NCI-H1417 treated with DMSO at 0.1 percent for 48 hours (cell line): ENCODE measurements at regions not wholly inside any gene's neighbourhood (a gene's known extent, or its start where the extent isn't known, plus 50 kb on each side); places are given as distances from the start of the nearest gene placed in this dataset.

Experiments
- DNase-seq: peaks from one replicate; lab custom pipeline; 2025; lab: John Stamatoyannopoulos, UW

GRCh38 chr3:44092497-44092896, 149.2 kb upstream of the TOPAZ1 start:
- no peak for DNase-seq

- no peak for DNase-seq
Measured at GRCh38 chr3:44093531-44093930, 148.2 kb upstream of the TOPAZ1 start.

GRCh38 chr3:44098656-44099415, 142.8 kb upstream of the TOPAZ1 start:
- DNase-seq: no peak

- DNase-seq: no peak
Measured at GRCh38 chr3:44099566-44100297, 142.0 kb upstream of the TOPAZ1 start.

GRCh38 chr3:44100298-44100695, 141.4 kb upstream of the TOPAZ1 start:
- no peak for DNase-seq

- no peak for DNase-seq
Measured at GRCh38 chr3:44104043-44104442, 137.6 kb upstream of the TOPAZ1 start.

- no peak for DNase-seq
Measured at GRCh38 chr3:44104668-44105321, 136.9 kb upstream of the TOPAZ1 start.

GRCh38 chr3:44105571-44105970, 136.1 kb upstream of the TOPAZ1 start:
- DNase-seq: no peak

- DNase-seq: no peak
Measured at GRCh38 chr3:44106756-44107155, 134.9 kb upstream of the TOPAZ1 start.

- no peak for DNase-seq
Measured at GRCh38 chr3:44108481-44108880, 133.2 kb upstream of the TOPAZ1 start.

GRCh38 chr3:44109771-44110361, 131.8 kb upstream of the TOPAZ1 start:
- no peak for DNase-seq

- no peak for DNase-seq
Measured at GRCh38 chr3:44110648-44111047, 131.0 kb upstream of the TOPAZ1 start.

GRCh38 chr3:44111482-44111881, 130.2 kb upstream of the TOPAZ1 start:
- DNase-seq: no peak

GRCh38 chr3:44114142-44114541, 127.5 kb upstream of the TOPAZ1 start:
- no peak for DNase-seq

- no peak for DNase-seq
Measured at GRCh38 chr3:44117239-44117638, 124.4 kb upstream of the TOPAZ1 start.

GRCh38 chr3:44117736-44118135, 124.0 kb upstream of the TOPAZ1 start:
- DNase-seq: no peak

- no peak for DNase-seq
Measured at GRCh38 chr3:44120721-44121582, 120.7 kb upstream of the TOPAZ1 start.

- DNase-seq: no peak
Measured at GRCh38 chr3:44125246-44125645, 116.4 kb upstream of the TOPAZ1 start.

- DNase-seq: no peak
Measured at GRCh38 chr3:44125882-44126281, 115.8 kb upstream of the TOPAZ1 start.

GRCh38 chr3:44128057-44128775, 113.5 kb upstream of the TOPAZ1 start:
- DNase-seq: no peak

GRCh38 chr3:44130249-44130648, 111.4 kb upstream of the TOPAZ1 start:
- DNase-seq: no peak
